GM21723 (cell line): ENCODE measurements at regions not wholly inside any gene's neighbourhood (a gene's known extent, or its start where the extent isn't known, plus 50 kb on each side); places are given as distances from the start of the nearest gene placed in this dataset.

Experiments used
- ATAC-seq: cut with Tn5 transposase; IDR thresholded peaks from one replicate; pipeline ENCODE4 v1.9.1; 2021; ENCODE audit warnings: mild to moderate bottlenecking, moderate library complexity; ENCODE audit not compliant: unreplicated experiment

DNA sequence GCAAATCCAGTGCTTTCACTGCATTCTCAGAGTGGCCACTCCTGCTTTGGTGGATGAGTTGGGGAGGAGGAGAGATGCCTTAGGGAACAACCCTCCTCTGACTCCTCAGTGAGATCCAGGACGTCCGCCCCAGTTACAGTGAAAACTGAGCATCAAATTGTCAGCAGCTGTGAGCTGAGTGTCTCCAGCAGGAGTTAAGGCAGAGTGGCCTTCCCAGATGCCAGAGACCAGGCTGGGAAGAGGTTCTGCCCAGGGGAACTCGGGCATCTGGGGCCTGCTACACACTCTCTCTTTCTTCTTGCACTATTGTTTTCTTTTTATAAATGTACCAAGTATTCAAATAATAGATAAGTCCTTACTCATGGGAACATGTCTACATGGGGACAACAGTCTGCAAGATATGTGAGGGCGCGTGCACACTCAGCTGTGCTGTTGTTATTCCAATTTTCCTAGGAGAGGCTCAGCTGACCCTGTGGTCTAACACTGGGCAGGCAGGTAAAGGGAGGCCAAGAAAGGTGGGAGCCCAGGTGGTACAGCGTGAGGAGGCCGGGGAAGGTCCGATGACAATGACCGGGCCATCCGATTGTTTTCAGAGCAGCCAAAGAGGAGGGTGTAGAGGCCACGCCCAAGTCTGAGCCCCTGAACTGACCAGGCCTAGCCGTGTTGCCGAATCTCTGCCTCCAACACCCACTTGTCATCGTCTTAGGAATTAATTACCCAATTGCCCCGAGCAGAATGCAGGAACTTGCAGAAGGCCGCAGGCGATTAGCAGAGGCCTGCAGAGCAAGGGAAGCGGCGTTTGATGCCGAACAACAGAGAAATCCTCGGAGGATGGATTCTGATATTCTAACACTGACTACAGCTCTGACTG is 166.9 kb downstream of the ANAPC1 start:
- no peak for ATAC-seq
